Adrenal gland (tissue), 9 donors: ENCODE measurements at regions not wholly inside any gene's neighbourhood (a gene's known extent, or its start where the extent isn't known, plus 50 kb on each side); places are given as distances from the start of the nearest gene placed in this dataset.

Experiments
- DNase-seq, 7 donors: peaks; one replicate each; pipeline ENCODE4 v3.0.0-alpha.2; 2019 to 2020
- H3K27ac ChIP-seq, 5 donors: fragments of 200-600 bp; sonication (generic) in 4 of 5; 1 replicate in 3 of 5; 2 replicates in 2 of 5; pipeline versions ENCODE4 v1.5.1 to v1.8.0; 2016 to 2020; ENCODE audit warnings: mild to moderate bottlenecking in 1 of 5
- H3K27me3 ChIP-seq: fragments of 200-600 bp; 2 replicates; pipeline ENCODE4 v1.8.0; 2021
- H3K36me3 ChIP-seq, 2 donors: fragments of 200-600 bp; replicated peaks in 1 of 2; 1 replicate in 1 of 2; 2 replicates in 1 of 2; pipeline versions ENCODE4 v1.5.1 to v1.8.0; 2018 to 2022
- H3K4me1 ChIP-seq, 2 donors: fragments of 200-600 bp; replicated peaks in 1 of 2; 1 replicate in 1 of 2; 2 replicates in 1 of 2; pipeline versions ENCODE4 v1.5.1 to v1.8.0; 2018 to 2021
- H3K4me3 ChIP-seq, 4 donors: fragments of 200-600 bp; sonication (generic) in 3 of 4; one replicate each; pipeline ENCODE4 v1.5.1; 2016 to 2018
- H3K9me3 ChIP-seq, 3 donors: fragments of 200-600 bp; sonication (generic) in 1 of 3; replicated peaks in 1 of 3; 1 replicate in 2 of 3; 2 replicates in 1 of 3; pipeline versions ENCODE4 v1.5.1 to v1.8.0; 2016 to 2021
- POLR2A ChIP-seq, 2 donors: fragments of 450-650 bp; IDR thresholded peaks; one replicate each; pipeline ENCODE4 v1.6.1; 2017; ENCODE audit warnings: antibody characterized with exemption in 2 of 2, mild to moderate bottlenecking in 2 of 2, moderate library complexity in 1 of 2
- WGBS, 4 donors: extraction: QIAGEN DNeasy Blood & Tissue Kit in 2 of 4; methylation state at CpG; one replicate each; pipeline versions ENCODE4 v1.1.5 to v1.1.7; 2013 to 2017; 5-methylcytosine and 5-hydroxymethylcytosine counted together
- intact Hi-C, 2 donors: fragments of 100-400 bp; cut with DNase I; formaldehyde crosslinking; loops; one replicate each; pipeline versions ENCODE4 v1.14.1 to v1.15.0; 2022 to 2023
- TF ChIP-seq, protein P1 (sequence below), 6 experiments: fragments of 450-650 bp in 4 of 6; fragments of 200-600 bp in 2 of 6; sonication (generic) in 1 of 6; IDR thresholded peaks; 1 replicate in 5 of 6; 2 replicates in 1 of 6; pipeline versions ENCODE4 v1.5.1 to v1.8.0; 2016 to 2021; ENCODE audit warnings: antibody characterized with exemption in 6 of 6, mild to moderate bottlenecking in 2 of 6, moderate library complexity in 1 of 6
- donor health status: healthy with polysubstance abuse.
- donor health status: Bipolar disorder and iron deficiency.
- donor health status: DM: yes; HTN: yes; CAD: no.
- donor health status: DM: no; HTN: no; CAD: no.
- donor health status: DM: no; HTN: no; CAD: no.

DNA sequence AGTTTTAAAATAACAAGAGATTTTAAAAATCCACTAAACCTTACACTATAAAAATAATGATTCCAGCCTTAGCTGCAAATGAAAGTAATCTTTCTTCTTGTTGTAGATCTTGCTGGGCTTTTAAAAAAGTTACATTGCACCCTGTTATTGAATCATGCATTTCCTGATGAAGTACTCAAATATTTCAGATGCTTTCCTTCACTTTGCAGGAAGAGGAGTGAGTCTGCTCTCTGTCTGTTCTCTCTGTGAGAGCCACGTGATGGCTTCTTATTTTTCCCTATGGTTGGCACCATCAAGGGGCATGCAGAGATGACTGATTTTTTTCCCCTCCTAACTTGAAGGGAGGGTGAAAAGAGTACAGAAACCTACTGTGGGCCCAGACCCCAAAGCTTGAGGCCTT, 262.7 kb downstream of the ATP23 start:
- H3K9me3 ChIP-seq: no peaks in the 10 kb centered on the region
- intact Hi-C loops: no loop called here
- no peaks in the 10 kb centered on the region for H3K36me3 ChIP-seq
- WGBS, 4 donors: 50 to 71% (median 60%) methylated on average over 1 of the region's 1 CpG
- no peak for DNase-seq
- H3K4me1 ChIP-seq: no peaks in the 10 kb centered on the region
- H3K4me3 ChIP-seq: no peak overlapping the region
- no peaks in the 10 kb centered on the region for H3K27me3 ChIP-seq
- no peak overlapping the region for H3K27ac ChIP-seq
- TF ChIP-seq POLR2A (IDR thresholded peaks at IDR 0.05): no peak
- TF ChIP-seq, protein P1, sequence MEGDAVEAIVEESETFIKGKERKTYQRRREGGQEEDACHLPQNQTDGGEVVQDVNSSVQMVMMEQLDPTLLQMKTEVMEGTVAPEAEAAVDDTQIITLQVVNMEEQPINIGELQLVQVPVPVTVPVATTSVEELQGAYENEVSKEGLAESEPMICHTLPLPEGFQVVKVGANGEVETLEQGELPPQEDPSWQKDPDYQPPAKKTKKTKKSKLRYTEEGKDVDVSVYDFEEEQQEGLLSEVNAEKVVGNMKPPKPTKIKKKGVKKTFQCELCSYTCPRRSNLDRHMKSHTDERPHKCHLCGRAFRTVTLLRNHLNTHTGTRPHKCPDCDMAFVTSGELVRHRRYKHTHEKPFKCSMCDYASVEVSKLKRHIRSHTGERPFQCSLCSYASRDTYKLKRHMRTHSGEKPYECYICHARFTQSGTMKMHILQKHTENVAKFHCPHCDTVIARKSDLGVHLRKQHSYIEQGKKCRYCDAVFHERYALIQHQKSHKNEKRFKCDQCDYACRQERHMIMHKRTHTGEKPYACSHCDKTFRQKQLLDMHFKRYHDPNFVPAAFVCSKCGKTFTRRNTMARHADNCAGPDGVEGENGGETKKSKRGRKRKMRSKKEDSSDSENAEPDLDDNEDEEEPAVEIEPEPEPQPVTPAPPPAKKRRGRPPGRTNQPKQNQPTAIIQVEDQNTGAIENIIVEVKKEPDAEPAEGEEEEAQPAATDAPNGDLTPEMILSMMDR (IDR thresholded peaks at IDR 0.05): no peak

DNA sequence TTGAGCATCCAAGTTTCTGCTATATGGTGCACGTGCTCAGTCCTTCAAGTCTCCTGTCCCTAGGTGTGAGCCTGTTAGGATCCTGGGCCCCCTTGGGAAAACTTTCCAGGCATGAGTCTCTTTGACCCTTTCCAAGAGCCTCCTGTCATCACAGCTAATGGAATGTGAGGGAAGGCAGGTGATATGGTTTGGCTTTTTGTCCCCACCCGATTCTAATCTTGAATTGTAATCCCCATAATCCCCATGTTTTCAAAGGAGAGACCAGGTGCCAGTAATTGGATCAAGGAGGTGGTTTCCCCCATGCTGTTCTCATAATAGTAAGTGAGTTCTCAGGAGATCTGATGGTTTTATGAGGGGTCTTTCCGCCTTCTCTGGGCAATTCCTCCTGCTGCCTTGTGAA, 265.5 kb downstream of the ATP23 start:
- Histone ChIP-seq H3K4me3 (no peak overlapping the region), H3K36me3 (no peaks in the 10 kb centered on the region), H3K27me3 (no peaks in the 10 kb centered on the region), H3K27ac (no peak overlapping the region), H3K9me3 (no peaks in the 10 kb centered on the region), H3K4me1 (no peaks in the 10 kb centered on the region)
- 77 to 85% (median 78%) methylated on average over 3 of the region's 3 CpGs for WGBS, 4 donors
- intact Hi-C loops: no loop called here
- no peak for TF ChIP-seq POLR2A (IDR thresholded peaks at IDR 0.05)
- TF ChIP-seq, protein P1 (IDR thresholded peaks at IDR 0.05): no peak
- no peak for DNase-seq

DNA sequence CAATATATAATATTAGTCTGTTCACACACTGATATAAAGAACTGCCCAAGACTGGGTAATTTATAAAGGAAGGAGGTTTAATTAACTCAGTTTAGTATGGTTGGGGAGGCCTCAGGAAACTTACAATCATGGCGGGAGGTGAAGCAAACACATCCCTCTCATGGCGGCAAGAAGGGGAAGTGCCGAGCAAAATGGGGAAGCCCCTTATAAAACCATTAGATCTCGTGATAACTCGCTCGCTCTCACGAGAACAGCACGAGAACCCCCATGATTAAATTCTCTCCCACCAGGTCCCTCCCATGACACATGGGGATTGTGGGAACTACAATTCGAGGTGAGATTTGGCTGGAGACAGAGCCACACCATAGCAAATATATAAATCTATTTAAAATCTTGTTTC, 269.8 kb downstream of the ATP23 start:
- Histone ChIP-seq H3K27ac (no peak overlapping the region), H3K4me3 (no peak overlapping the region), H3K4me1 (no peaks in the 10 kb centered on the region), H3K27me3 (no peaks in the 10 kb centered on the region), H3K36me3 (no peaks in the 10 kb centered on the region), H3K9me3 (no peaks in the 10 kb centered on the region)
- intact Hi-C loops: no loop called here
- TF ChIP-seq, protein P1 (IDR thresholded peaks at IDR 0.05): no peak
- TF ChIP-seq POLR2A (IDR thresholded peaks at IDR 0.05): no peak
- 88 to 92% (median 90%) methylated on average over 9 of the region's 9 CpGs for WGBS, 4 donors
- no peak for DNase-seq

DNA sequence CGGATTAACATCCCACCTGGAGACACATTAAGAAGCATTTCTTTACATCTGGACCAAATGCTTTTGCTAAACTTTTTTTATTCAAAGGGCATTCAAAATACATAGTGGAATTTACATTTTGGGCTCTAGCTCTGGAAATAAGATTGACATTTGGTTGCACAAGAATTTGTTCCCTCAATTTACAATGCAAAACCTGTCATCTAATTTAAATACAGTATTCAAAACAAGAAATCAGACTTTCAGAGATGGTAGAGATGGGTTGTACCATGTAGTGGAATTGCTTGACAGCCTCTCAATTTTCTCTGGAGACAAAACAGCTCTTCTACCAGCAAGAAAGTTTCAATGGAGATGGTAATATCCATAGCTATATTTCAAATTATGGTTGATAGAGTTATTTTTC, 275.8 kb downstream of the ATP23 start:
- WGBS, 4 donors: 77 to 86% (median 81%) methylated on average over 1 of the region's 1 CpG
- TF ChIP-seq, protein P1 (IDR thresholded peaks at IDR 0.05): no peak
- no peak for TF ChIP-seq POLR2A (IDR thresholded peaks at IDR 0.05)
- H3K4me3 ChIP-seq: no peak overlapping the region
- no peaks in the 10 kb centered on the region for H3K36me3 ChIP-seq
- no peaks in the 10 kb centered on the region for H3K9me3 ChIP-seq
- H3K27ac ChIP-seq: no peak overlapping the region
- no peak for DNase-seq
- no peaks in the 10 kb centered on the region for H3K4me1 ChIP-seq
- H3K27me3 ChIP-seq: no peaks in the 10 kb centered on the region
- intact Hi-C loops: no loop called here
